ENCODE measurements at regions not wholly inside any gene's neighbourhood (a gene's known extent, or its start where the extent isn't known, plus 50 kb on each side); places are given as distances from the start of the nearest gene placed in this dataset.

- no peaks in the 10 kb centered on the region for H3K9me3 ChIP-seq (ENCODE audit: control insufficient read depth, low read length)
- no peaks in the 10 kb centered on the region for H3K27me3 ChIP-seq (ENCODE audit: control insufficient read depth, insufficient read depth, low read length)
- no peak for TF ChIP-seq CTCF (IDR thresholded peaks at IDR 0.05)
- no peaks in the 10 kb centered on the region for H3K79me2 ChIP-seq
- no peaks in the 10 kb centered on the region for H3K4me1 ChIP-seq
- H2AFZ ChIP-seq: no peak overlapping the region
- no peak overlapping the region for H3K4me3 ChIP-seq (ENCODE audit: low read depth, low read length)
- H3K36me3 ChIP-seq (ENCODE audit: control insufficient read depth, insufficient read depth, low read length): no peaks in the 10 kb centered on the region
- no peak overlapping the region for H3K27ac ChIP-seq
- H3K9ac ChIP-seq: no peak overlapping the region
- no peak overlapping the region for H3K4me2 ChIP-seq (ENCODE audit: low read length)
These were observed 423.5 kb downstream of the SHISA9 start for GRCh38 chr16:13324851-13325250.

DNA sequence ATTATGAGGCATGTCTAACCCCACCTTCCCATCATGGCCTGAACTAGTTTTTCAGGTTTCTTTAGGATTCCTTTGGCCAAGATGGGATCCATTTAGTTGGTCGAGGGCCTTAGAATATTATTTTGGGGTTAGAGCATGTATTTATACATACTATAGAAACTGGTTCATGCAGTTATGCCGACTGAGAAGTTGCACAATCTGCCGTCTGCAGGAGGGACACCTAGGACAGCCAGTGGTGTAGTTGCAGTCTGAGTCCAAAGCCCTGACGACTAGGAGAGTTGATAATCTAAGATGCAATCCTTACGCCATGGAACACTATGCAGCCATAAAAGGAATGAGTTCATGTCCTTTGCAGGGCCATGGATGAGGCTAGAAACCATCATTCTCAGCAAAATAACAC, 424.0 kb downstream of the SHISA9 start:
- no peaks in the 10 kb centered on the region for H3K27me3 ChIP-seq (ENCODE audit: control insufficient read depth, insufficient read depth, low read length)
- no peak overlapping the region for H3K27ac ChIP-seq
- no peak overlapping the region for H3K4me2 ChIP-seq (ENCODE audit: low read length)
- H3K4me1 ChIP-seq: no peaks in the 10 kb centered on the region
- H2AFZ ChIP-seq: no peak overlapping the region
- H3K79me2 ChIP-seq: no peaks in the 10 kb centered on the region
- H3K9me3 ChIP-seq (ENCODE audit: control insufficient read depth, low read length): no peaks in the 10 kb centered on the region
- no peak for TF ChIP-seq CTCF (IDR thresholded peaks at IDR 0.05)
- H3K36me3 ChIP-seq (ENCODE audit: control insufficient read depth, insufficient read depth, low read length): no peaks in the 10 kb centered on the region
- no peak overlapping the region for H3K4me3 ChIP-seq (ENCODE audit: low read depth, low read length)
- H3K9ac ChIP-seq: no peak overlapping the region

GRCh38 chr16:13331918-13332317, 430.5 kb downstream of the SHISA9 start:
- Histone ChIP-seq H3K9me3 (ENCODE audit: control insufficient read depth, low read length) (no peaks in the 10 kb centered on the region), H3K27me3 (ENCODE audit: control insufficient read depth, insufficient read depth, low read length) (no peaks in the 10 kb centered on the region), H3K27ac (no peak overlapping the region), H3K79me2 (no peaks in the 10 kb centered on the region), H3K4me2 (ENCODE audit: low read length) (no peak overlapping the region), H3K4me3 (ENCODE audit: low read depth, low read length) (no peak overlapping the region), H3K4me1 (no peaks in the 10 kb centered on the region), H3K9ac (no peak overlapping the region), H3K36me3 (ENCODE audit: control insufficient read depth, insufficient read depth, low read length) (no peaks in the 10 kb centered on the region), H2AFZ (no peak overlapping the region)
- TF ChIP-seq CTCF (IDR thresholded peaks at IDR 0.05): no peak

- no peak overlapping the region for H3K4me2 ChIP-seq (ENCODE audit: low read length)
- no peaks in the 10 kb centered on the region for H3K36me3 ChIP-seq (ENCODE audit: control insufficient read depth, insufficient read depth, low read length)
- no peaks in the 10 kb centered on the region for H3K4me1 ChIP-seq
- no peak for TF ChIP-seq CTCF (IDR thresholded peaks at IDR 0.05)
- no peak overlapping the region for H3K4me3 ChIP-seq (ENCODE audit: low read depth, low read length)
- no peaks in the 10 kb centered on the region for H3K79me2 ChIP-seq
- no peak overlapping the region for H3K27ac ChIP-seq
- no peaks in the 10 kb centered on the region for H3K9me3 ChIP-seq (ENCODE audit: control insufficient read depth, low read length)
- H3K9ac ChIP-seq: no peak overlapping the region
- no peaks in the 10 kb centered on the region for H3K27me3 ChIP-seq (ENCODE audit: control insufficient read depth, insufficient read depth, low read length)
- H2AFZ ChIP-seq: no peak overlapping the region
These were observed 431.4 kb downstream of the SHISA9 start for GRCh38 chr16:13332713-13333255.

DNA sequence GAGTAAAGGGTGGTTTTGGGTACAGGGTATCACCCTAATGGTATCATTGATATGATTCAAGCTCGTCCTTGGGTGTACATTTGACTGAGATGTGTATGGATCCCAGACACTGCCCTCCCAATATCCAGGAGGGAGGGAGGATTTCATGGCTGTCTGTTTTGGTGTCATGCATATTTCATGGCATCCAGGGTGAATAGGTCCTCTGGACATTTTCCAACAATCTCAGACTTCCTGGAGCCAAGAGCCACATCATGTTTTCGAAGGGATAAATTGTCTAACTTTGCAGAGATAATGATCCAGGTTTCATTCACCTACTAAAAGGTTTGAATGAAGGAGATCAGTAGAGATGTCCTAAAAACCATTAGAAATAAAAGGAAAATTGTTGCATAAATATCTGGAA, 431.9 kb downstream of the SHISA9 start:
- no peaks in the 10 kb centered on the region for H3K79me2 ChIP-seq
- H3K27ac ChIP-seq: no peak overlapping the region
- no peak overlapping the region for H3K9ac ChIP-seq
- no peaks in the 10 kb centered on the region for H3K4me1 ChIP-seq
- H3K27me3 ChIP-seq (ENCODE audit: control insufficient read depth, insufficient read depth, low read length): no peaks in the 10 kb centered on the region
- no peak overlapping the region for H3K4me3 ChIP-seq (ENCODE audit: low read depth, low read length)
- no peak overlapping the region for H3K4me2 ChIP-seq (ENCODE audit: low read length)
- no peaks in the 10 kb centered on the region for H3K9me3 ChIP-seq (ENCODE audit: control insufficient read depth, low read length)
- H2AFZ ChIP-seq: no peak overlapping the region
- no peak for TF ChIP-seq CTCF (IDR thresholded peaks at IDR 0.05)
- H3K36me3 ChIP-seq (ENCODE audit: control insufficient read depth, insufficient read depth, low read length): no peaks in the 10 kb centered on the region
